COLO668 (cell line): ENCODE measurements at regions not wholly inside any gene's neighbourhood (a gene's known extent, or its start where the extent isn't known, plus 50 kb on each side); places are given as distances from the start of the nearest gene placed in this dataset.

ENCODE experiments used
- DNase-seq: peaks from one replicate; lab custom pipeline; 2025; ENCODE audit not compliant: unreplicated experiment; lab: John Stamatoyannopoulos, UW

DNA sequence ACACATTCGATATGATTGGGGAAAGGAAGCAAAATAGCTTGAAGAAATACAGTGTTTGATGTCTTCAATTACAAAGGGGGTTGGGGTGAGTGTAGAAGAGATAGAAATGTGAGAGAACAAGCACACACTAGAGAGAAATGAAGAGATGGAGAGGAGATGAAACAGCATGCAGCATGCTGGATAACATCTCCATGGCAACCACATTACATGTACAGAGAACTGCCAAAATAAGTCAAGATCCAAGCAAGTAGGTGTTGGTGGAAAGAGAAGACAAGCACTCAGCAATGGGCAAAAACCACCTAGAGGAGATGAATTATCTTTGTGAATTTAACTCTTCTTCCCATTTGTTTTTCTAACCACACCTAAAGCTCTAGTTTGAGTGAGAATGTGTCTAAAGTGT lies 289.8 kb downstream of the GRIN2B start:
- DNase-seq: no peak

DNA sequence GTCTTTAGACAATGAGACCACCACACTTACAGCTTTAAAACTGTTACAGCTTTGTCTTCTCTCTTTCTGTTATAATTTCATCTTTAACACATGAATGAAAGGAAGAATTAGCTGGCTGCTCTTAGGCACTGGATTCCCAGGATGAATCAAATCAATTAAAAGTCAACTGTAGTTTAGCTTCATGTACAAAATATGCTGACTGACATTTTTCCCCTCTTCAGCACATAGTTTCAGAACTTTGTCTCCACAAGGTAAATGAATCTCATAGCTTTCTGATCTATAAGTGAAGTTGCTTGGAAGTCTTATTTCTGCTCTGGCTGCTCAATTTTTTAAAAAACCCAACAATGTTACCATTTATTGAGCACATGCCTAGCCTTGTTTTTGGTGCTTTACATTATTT lies 293.8 kb downstream of the GRIN2B start:
- no peak for DNase-seq

DNA sequence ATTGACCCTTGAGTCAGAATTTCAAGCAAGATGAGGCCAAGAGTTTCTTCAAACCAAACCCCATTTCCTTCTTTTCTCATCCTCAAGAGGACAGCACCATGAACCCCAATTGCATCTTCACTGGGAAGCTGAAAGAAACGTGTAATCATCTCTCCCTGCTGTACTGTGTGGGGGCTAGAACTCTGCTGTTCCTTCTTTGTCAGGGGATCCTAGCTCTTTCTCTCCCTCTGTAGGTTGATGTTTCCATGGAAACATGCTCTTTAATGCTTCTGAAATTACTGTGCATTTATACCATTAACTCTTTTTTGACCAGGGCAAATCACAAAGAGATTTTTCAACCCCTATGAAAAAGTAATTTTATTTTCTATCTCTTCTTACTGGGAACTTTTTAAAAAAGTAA lies 295.1 kb downstream of the GRIN2B start:
- DNase-seq: no peak

DNA sequence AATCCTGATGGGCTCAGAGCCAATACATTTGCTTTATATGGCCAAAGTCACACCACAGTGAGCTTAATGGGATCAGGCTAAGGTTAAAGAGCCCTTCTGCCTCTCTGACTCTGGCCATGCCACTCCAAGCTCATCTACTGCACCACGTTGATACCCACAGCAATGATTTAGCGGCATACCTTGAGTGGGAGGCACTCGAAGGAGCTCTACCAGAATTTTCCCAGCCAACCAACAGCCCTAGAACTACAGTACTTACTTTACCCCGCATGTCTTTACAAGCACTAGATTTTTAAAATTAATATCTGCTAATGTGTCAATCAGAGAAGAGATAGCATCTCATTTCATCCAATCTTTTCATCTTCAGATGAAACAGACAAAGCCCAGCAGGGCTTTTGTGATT lies 300.5 kb downstream of the GRIN2B start:
- no peak for DNase-seq

DNA sequence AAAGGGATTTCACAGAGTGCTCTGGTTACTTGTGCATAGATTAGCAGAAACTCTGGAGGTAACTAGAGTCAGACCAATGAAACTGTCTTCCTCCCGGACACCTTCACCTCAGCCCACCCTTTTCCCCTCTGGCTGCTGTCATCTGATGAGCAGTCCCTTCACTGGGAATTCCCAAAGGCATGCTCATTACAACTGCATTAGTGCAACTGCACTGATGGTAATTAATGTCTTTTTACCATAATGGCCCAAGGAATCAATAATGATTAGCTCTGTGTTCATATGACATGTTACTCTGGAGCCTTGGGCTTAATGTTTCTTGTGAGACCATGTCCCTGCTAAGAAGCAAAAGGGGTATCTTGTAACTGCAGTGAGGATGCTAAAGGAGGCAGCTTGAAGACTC lies 304.5 kb downstream of the GRIN2B start:
- DNase-seq: no peak

DNA sequence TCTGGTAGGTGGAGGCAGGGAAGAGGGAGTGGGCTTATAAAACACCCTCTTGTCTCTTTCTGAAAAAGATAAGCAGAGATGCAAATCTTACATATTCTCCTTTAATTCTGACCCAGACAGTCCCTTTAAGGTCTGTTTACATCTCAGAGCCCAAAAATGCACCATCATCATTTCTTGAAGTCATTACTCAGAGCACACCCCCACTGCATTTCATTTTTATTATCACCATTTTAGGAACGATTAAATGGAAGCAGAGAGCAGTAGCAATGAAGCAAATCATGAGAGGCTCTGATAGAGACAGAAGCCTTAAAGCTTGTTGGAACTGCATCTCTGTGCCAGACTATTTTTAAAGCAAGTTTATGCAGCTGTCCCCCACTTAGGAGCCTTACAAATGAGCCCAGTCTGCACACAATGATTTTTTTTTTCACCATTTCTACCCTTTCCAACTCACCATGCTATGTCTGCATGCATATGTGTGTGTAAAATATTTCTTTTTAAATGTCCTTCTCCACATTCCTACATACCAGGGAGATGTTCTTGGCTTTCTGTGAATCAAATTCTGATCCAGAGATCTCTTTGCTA lies 311.0 kb downstream of the GRIN2B start:
- no peak for DNase-seq

DNA sequence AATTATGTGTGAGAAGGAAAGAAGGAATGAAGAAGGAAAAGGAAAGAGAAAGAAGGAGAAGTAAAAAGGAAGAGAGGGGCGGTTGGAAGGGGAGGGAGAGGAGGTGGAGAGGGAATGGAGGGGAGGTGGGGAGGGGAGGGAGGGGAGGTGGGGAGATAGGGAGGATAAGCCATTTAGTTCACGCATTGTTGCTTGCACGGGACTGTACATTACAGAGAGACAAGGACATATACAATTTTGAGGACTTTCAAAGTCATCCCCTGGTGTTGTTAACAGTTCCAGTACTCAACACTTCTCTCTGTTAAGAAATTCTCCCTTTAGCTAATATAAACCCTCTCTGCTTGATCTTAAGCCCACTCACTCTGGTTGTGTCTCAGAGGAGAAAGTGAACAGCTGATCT lies 312.5 kb downstream of the GRIN2B start:
- DNase-seq: no peak

DNA sequence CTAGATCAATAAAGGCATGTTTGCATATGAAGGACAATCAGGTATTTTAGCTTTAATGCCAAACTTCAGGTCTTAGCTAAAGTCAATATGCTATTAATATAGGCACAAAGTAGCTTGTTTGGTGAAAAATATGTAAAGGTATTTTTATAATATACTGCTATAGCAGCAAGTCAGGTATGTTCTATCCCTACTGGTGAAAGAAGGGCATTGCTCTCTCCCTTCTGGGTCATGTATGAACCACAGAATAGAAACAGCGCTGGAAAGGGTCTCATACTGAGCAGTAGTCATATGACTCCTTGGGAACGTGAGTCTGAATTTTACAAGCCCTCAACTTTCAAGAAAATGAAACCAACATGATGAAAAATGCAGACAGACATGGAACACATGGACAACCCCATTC lies 314.6 kb downstream of the GRIN2B start:
- no peak for DNase-seq

DNA sequence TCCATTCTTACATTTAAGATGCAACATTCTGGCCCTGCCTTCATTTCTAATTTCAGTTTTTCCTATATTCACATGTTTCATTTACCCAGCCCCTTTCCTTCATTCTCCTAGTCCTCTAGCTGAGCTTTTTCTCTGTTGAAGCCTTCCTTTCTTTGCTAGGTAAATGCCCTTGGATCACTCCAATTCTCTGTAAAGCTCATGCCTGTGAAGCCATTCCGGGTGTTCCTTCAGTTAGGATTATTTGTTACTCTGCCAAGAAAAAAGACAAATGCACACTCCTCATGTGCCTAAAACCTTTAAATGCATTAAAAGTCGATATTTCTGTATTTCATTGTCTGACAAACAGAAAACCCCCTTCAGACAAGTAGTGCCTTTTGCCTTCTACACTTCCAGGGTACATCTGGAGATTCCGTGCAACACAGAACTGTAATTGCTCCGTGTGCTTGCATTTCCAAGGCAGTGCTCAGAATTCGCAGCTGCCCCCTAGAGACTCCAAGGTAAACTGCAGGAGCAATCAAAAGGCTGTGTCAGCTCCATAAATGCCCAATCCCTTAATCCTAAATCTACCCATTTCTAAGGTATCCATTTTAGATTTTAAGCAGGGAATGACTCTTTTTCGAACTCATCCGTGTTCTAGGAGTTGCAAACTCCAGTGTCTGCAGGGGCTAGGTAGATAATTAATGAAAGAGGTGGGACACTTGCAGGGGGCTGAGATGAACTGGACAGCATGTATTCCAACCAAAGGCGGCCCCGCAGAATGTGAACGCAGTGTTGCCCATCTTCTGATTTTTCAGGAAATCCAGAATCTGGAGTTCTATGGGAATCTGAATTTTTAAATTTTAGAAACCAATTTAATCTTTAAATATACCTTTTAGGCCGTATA lies 320.2 kb downstream of the GRIN2B start:
- peak; percentile 13 for DNase-seq

DNA sequence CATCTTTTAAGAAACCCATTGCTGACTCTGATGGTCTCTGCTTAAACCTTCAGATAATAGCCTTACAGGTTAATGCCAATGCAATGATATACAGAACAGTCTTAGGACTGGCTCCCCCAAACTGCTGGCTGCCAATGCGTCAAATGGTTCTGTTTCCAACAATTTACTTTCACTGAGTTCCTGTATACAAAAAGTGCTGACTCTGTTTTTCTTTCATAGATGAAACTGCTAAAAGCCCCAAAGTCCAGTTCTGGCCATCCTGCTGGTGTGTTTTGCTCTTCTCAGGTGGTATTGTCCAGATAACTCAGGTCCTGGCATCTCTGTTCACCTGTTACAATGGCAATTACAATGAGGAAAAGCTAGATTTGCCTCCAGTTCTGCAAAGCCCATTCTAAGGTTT lies 326.9 kb downstream of the GRIN2B start:
- DNase-seq: no peak

DNA sequence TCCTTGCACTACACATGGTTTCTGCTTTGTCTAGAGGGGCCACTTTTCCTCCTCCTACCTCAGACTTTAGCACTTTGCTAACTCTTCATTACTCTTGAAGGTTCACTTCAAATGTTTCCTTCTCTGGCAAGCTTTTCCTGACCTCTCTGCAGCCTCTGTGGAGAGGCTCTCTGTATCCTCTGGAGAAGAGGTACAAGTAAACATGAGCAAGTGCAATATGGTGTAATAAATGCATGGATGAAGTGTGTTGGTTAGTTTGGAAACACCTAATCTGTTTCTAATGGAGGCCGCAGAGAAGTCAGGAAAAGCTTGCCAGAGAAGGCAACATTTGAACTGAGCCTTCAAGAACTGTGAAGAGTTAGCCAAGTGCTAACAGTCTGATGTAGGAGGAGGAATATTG lies 329.3 kb downstream of the GRIN2B start:
- no peak for DNase-seq

DNA sequence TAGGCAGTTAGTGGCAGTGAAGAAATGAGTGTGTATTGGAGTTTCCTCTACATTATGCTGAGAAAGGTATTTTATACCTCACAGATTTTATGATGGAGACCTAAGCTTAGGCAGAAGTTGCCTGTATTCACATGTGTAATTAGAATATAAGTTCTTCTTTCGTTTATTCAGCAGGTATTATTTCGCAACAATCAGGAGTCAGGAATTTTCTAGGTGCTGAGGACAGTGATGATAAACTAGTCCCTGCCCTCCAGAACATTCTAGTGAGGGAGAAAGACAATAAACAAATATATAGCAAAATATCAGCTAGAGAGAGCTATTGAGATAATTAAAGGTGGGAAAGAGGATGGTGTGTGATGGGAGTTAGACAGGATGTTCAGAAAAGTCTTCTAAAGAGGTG lies 345.7 kb downstream of the GRIN2B start:
- no peak for DNase-seq

DNA sequence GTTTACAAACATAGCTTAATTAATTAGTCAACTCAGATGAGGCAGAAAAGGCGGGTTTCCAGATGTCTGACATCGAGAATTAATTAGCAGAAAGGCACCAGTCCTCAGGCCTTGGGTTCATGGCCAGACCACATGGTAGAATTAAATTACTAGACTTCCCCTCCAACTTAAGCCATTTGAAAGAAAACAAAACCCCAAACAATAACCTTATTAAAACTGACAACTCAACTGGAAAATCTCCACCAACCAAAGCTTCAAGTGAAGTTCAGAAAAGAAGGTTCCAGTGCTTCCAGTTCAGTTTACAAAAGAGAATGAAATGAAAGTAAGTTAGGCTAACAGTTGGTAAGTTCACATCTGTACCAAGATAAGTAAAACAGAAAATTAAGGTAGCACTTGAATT lies 349.5 kb downstream of the GRIN2B start:
- no peak for DNase-seq

DNA sequence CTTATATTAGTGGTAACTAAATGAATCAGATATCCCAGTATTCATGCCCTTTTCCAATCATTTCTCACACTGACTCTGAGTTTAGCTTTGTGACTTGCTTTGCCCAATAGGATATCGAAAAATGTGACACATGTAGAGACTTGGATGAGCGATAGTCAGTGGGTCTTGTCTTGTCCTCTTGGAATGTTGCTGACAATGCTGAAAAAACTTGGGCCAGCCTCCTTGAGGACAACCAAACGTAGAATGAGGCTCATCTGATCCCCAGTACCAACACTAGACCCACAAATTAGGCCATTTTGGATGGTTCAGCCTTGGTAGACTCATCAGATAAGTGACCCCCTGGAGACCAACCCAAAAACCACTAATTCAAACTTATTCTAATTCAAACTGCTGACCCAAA lies 351.0 kb downstream of the GRIN2B start:
- no peak for DNase-seq

DNA sequence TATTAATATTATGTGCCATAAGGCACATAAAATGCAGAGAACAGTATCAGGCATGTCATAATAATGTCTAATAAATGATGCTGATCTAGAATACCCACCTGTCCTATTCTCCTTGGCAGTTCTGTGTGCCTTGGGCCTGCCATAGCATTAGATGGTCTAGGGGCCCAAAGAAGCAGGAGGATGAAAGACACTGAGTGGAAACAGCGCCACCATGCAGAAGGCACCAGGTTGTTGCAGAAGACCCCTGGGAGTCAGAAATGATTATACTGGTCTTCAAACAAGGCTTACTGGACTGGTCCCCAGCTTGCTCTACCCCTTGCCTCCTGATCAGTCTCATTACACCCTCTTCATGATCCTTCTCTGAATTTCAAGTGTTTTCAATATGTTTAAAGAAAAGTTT lies 353.3 kb downstream of the GRIN2B start:
- DNase-seq: no peak

DNA sequence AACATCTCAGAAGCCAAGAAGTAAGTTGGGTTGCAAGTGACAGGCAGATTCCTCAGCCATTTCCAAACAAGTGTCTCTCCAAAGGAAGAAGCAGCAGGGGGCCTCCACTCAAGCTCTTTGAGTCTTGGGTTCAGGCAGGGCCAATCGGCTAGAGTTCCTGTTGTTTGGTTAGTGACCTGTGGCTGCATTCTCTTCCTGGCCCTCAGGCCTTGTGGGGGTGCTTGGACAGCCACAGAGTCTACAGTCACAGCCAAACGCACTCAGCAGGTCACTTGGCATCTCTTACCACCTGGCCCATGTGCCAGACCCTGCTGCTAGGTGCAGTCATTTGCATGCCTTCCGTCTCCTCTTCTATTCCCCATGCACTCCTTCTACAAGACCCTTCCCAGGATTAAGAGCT lies 353.9 kb downstream of the GRIN2B start:
- DNase-seq: no peak

DNA sequence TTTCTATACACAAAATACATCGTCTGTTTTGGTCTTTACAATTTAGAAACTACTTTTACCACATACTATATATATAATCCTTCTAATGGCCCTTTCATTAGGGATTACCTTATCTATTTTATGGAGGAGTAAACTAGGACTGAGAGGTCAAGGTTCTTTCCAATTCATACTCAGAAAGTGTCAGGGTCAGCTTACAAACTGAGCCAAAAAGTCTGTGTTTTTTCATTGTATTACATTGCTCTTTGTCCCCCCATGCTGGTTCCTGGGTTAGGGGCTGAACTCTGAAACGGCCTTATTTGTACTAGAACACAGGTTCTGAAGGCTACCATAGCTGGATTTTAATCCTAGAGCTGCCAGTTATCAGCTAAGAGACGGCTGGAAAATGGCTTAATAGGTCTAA lies 368.1 kb downstream of the GRIN2B start:
- DNase-seq: no peak

DNA sequence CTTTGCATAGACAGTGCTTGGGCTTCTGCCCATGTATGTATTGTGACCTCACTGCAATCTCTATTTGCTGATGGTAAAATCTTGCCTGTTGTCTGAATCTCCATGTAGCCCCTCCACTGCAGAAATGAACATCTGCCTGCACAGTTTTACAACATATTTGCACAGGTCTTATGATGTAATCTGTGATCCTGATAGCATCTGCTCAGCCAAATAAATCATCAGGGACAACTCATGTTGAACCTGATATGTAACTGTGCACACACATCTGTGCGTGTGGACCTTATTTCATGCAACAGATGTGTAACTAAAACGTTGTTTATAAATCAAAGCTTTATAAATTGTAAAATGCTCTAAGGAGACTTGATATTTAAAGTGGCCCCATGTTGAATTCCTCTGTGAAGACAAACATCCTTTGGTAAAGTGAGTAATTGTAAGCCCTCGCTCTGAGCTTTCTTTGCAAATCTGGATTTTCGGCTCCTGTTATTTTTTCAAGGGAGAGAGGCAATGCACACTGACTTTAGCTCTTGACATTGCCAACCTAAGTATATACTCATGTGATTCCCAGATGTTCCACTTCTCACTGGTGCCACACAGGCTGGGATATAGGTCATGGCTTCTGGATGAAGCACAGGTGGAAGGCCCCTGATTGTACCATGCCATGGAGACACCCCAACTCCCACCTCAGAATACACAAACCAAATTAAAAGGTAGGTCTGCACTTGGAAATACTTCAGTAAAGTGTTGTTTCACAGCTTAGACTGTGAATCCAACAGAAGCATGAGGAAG lies 371.3 kb downstream of the GRIN2B start:
- peak; percentile 15 for DNase-seq

DNA sequence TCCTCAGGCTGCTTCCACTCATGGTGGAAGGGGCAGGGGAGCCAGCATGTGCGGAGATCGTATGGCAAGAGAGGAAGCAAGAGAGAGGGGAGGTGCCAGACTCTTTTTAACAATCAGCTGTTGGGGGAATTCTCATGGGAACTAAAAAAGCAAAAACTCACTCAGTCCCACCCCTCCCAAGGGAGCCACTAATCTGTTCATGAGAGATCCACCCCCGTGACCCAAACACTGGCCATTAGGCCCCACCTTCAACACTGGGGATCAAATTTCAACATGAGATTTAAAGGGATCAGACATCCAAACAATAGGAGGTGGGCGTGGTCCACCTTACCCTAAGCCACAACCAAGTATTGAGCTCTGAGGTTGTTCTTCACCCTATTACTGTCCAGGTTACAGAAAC lies 375.1 kb downstream of the GRIN2B start:
- peak; percentile 2 for DNase-seq

DNA sequence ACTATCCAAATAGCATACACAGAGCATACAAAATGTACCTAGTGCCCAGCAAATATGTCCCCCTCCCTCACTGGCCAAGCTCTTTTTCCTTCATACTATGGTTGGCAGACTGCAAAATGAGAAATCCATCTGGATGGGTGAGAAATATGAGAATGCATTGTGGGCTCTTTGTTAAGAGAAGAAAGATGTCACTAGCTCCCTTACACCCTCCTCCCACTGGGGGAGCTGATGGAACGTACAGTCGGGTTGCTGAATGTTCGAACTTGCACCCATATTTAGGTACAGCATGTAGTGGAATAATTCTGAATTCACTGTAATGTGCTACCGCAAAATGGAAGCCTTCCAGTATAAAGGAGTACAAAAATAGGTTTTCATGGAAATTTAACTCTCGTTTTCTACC lies 377.4 kb downstream of the GRIN2B start:
- DNase-seq: no peak

DNA sequence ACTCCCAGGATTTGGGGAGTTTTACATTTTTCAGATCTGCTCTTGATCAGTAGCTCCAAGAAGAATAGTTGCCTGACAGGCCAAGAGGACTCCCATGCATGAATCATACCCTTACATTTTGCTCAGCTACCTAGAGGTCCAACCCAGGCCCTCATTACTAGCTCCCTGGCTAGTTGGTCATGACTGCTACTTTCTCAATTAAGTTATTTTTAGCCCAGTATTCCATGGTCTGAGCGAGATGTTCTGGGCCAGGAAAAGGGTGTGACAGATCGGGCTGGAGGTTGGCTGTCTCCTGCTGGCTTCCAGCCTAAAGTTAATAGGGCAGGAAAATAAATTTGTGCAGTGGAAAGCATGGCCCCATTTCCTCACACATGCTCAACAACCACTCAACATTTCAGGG lies 379.2 kb downstream of the GRIN2B start:
- no peak for DNase-seq

DNA sequence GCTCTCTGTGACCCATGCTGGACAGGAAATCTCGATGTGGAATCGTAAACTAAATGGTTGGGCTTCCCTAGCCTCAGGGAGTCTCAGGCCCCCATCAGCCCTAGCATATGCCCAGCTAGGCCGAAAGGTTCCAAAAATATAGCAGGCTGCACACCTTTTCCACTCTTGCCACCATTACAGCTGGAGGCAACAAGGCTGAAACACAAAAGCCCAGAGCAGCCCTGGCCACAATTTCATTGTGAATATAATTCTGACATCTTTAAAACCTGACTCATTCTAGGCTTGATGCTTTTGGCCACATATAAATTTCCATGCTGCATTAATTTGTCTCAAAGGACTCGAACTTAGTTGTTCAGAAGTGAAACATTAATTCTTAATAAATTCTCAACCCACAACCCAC lies 382.2 kb downstream of the GRIN2B start:
- no peak for DNase-seq
